Lung microvascular endothelial cell (primary cell): ENCODE measurements at regions not wholly inside any gene's neighbourhood (a gene's known extent, or its start where the extent isn't known, plus 50 kb on each side); places are given as distances from the start of the nearest gene placed in this dataset.
A peak's percentile ranks its signal among the peaks of the same experiment; 100 is the strongest.

Experiments used
- DNase-seq, 2 donors: peaks; one replicate each; pipeline versions ENCODE4 v3.0.0 to v3.0.0-alpha.2; 2010; ENCODE audit warnings: low read depth in 2 of 2

DNA sequence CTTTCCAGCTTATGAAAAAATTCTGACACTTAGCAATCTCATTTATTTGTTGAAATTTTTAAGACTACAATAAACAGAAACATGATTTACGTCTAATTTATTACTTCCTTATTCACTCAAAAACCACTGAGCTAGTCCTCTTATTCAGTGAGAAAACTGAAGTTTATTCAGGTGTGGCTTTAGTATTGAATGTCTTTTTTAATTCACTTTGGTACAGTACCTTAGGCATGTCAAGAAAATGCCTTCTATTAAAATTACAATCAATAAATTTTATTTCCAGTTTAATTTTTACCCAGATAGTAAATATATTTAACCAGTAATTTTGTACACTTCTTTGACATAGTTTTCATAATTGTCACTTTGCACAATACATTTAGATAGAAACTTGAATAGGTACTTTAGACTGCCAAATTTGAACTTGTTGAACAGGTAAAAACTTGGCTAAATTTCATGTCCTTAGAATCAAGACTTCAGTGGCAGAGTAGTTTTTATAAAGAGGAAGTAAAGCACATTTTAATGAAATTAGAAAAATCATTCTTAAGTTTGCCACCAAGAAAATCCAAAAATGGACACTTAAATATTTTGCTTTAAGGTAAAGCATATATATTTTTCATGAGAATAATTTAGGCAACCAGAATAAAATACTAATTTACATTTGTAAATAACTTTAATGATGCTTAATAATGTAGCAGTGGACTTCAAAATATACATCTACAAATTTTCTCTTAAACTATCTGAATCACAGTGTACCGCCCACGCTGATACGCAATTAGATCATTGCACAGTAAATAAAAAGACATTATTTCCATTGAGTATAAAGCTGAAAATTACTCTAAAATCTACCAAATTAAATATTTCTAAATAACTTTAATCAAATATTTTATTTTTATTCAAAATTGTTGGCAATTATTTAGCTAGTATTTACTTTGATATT, 159.1 kb downstream of the RASSF9 start:
- DNase-seq = no peak

DNA sequence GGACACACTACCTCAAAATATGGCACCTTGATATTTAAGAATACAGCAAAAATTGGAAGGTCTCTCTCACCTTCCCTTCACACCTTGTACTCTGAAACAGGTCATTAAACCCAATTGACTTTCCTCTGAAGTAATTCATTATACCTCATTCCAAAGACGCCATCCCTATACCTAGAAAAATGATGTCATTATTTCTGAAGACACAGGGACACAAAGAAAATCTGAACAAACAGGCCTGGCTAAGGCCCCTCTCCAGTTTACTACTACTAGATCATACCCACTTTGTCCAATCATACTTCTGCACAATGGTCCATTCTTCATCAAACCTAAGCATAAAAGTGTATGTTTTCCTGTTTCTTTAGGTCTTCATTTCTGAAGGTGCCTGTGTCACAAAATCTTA, 156.9 kb downstream of the RASSF9 start:
- DNase-seq = no peak

DNA sequence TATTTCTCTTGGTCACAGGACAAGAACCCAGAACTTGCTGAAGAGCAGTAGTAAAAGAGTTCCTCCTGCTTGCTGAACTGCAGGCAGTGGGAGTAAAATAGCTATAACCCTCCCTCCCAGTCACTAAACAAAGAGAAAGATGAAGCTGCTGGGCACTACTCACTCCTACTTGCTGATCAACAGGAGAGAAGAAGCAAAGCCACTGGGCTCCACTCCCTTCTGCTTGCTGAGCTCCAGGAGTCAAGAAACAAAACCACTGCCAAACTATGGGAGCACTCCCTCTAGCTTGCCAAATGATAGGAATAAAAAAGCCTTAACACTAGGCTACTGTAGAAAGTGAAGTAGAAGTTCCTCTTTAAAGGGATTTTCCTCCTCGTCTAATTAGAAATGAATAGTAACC, 155.3 kb downstream of the RASSF9 start:
- no peak for DNase-seq

DNA sequence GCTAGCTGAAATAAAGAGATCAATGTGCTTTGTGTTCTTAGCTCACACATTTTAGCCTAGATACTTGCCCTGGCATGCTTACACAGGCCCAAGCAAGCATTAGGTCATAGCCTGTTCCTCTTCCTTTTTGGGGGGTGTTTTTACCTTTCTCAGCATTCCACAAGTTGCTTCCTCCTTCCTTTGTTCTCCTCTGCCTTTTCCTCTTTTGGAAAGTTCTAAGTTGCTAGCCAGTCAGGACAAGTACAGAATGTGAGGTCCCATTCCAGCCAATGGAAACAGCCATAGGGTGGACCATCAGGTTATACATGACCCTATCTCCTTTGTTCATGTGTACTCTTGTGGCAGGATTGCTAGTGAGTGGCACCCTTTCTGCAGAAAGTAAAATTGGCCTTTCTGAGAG, 154.9 kb downstream of the RASSF9 start:
- DNase-seq = no peak

DNA sequence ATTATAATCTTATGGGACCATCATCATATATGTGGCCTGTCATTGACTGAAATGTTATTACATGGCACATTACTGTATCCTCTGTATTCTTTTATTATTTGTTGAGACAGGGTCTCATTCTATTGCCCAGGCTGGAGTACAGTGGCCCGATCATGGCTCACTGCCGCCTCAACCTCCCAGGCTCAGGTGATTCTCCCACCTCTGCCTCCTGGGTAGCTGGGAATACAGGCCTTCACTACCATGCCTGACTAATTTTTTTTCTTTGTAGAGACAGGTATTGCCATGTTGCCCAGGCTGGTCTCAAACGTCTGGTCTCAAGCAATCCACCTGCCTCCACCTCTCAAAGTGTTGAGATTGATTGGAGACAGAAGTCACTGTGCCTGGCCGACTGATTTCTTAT, 153.2 kb downstream of the RASSF9 start:
- DNase-seq = no peak

DNA sequence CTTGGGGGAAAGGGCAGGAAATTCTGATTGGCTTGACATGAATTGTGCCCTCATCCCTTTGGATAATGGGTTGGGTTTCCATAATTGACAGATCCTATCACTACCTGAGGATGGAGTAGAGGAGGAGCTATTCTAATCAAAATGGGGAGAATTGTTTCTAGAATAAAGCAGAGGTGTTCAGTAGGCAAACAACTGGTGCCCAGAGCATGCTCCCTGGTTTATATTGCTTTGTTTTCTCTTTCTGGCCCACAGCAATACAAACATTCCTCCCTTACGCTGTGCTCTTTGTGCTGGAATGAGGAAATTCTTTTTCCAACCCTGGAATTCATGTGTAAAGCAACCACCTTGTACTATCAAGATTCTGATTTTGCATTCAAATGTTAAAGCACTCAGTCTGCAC, 147.4 kb downstream of the RASSF9 start:
- DNase-seq = peak in 1 of 2 donors; percentile 49

DNA sequence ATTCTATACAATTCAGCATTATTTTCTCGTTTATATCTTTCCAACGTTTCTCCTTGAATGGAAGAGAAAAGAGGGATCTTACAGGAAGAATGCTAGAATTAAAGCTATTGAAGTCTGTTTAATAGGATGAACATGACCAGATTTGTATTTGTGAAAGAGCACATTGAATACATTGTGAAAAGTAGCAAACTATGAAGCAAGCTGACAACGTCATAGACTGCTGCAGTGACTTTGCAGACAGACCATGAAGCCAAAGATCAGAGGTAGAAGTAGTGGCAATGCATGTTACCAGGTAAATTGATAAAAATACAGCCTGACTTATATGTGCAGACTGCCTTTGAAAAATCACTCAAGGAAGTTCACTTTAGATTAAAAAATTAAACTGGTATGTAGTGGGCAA, 146.1 kb downstream of the RASSF9 start:
- no peak for DNase-seq

DNA sequence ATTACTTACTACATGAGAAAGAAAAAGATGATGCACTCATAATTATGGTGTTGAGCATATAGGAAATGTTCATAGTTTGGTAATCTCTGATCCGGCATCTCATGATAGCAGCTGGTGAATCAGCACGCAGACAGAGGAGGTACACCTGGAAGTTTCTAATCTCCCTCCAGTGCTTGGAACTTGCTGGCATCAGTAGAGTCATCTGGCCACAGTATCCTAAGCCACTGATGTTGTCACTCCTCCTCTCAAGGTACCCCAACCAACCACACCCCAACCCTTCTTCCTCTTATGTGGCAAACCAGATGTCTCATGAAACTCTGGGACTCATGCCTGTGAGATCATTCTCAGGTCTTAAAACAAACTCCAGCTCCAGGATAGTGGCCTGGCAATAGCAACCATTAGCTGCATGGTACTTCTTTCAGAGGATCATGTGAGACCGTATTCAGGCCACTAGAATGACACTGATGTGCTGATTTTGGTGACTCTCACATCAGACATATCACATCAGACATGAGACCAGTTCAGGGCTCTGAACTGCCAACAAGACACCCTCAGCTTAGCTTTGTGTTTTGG, 143.0 kb downstream of the RASSF9 start:
- DNase-seq = no peak

DNA sequence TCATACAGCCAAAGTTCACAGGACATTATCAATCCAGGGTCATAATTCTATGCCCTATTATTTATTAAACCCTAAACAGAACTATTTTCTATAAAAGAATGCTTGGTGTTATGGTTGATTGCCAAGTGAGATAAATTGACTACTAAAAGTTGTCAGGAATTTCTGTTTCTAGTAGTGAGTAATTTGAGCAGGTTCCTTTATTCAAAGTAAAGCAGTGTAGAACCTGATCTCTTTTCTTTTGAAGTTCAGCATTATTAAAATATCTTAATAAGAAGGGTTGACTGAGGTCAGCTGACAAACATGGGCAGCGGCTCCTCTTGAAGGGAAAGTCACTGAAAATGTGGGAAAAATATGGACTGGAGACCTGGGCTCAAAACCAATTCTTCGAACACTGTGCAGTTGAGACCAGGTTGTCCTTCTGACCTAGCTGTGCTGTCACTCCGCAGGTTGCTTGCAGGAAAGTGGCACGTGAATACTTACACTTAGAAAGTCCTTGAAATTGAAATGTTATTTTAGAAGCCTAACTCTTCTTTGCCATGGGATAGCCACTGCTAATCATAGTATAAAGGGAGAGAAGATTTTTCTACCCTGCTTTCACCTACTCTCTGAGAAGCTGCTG, 141.0 kb downstream of the RASSF9 start:
- peak in 1 of 2 donors; percentile 18 for DNase-seq

DNA sequence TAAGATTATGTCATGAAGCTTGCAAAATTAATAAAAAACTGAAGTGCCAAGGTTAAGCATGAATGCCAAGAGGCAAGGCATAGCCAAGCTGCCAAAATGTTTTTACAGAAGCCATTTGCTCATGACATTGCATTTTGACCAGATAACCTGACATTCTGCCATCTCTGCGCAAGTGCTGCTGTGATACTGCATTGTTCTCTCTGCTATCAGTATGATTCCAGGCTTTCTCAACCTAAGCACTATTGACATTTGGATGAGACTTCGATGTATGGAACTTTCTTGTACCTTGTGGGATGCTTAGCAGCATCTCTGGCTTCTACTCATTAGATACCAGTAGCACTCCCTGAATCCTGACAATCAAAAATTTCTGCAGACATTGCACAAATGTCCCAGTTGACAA, 139.2 kb downstream of the RASSF9 start:
- DNase-seq = no peak

DNA sequence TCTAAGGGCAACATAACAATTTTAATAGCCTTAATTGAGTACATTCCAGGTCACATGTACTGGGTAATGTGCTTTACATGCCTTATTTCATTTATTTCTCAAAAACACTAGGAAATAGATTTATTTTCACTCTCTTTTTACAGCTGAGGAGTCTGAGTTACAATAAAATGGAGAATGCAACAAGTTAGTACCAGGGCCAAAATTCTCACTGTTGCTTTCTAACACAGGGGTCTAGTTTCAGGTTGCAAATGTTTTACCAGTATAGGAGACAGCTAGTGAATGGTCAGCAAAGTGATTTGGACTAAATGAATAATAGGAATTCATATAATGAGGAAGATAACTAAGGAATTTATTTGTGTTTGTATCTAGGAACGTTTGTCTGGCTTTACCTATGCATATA, 137.3 kb downstream of the RASSF9 start:
- no peak for DNase-seq

DNA sequence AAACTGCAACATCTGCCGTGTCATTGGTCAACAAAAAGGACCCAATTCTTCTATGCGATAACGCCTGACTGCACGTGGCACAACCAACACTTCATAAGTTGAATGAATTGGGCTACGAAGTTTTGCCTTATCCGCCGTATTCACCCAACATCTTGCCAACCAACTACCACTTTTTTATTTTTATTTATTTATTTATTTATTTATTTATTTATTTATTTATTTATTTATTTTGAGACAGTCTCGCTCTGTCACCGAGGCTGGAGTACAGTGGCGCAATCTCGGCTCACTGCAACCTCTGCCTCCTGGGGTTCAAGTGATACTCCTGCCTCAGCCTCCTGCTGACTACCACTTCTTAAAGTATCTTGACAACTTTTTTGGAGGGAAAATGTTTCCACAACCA, 127.4 kb downstream of the RASSF9 start:
- DNase-seq = no peak

DNA sequence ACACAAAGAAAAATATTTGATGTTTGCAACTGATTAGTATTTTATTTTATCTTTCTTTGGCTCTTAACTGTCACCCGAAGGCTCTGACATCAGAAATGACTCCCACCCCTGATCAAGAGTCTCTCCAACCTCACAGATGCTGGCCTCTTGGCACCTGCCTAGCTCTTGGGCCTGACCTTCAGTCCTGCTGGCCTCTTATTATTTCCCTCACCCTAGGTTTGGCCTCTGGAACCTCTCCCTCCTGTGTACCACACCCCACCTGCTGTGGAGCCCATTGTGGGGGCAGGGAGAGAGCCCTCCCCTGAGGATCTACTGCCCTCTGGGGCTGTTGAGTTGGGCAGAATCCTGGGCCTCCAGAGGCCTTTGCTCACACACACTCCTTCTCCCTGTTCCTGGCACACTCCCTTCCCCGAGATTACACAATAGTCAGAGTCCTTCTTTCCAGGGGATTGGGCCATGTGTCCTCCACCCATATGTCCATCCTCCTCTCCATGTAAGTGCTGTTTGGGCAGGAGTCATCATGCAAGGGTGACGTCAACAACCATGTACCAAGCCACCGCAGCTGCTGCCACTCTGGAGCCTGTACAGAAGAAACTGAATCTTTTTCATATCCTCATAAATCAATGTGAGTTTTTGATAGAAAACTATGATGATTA, 124.3 kb downstream of the RASSF9 start:
- no peak for DNase-seq

DNA sequence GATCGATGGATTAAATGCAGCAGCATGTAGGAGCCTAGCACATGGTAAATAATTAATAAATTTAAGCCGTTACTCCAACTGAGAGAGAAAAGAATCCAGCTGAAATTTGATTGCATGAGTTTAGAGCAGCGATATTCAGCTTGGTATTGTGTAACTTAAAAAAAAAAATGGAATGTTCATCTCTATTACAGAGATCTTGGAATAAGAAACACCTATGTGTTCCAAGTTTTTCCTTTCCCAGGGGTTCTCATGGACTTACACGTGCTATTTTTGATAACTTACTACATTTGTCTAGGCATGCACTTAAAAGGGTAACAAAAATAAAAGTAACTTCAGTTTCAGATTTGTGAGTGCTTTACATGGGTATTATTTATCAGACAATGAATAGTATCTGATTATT, 122.8 kb downstream of the RASSF9 start:
- peak in 1 of 2 donors; percentile 21 for DNase-seq

DNA sequence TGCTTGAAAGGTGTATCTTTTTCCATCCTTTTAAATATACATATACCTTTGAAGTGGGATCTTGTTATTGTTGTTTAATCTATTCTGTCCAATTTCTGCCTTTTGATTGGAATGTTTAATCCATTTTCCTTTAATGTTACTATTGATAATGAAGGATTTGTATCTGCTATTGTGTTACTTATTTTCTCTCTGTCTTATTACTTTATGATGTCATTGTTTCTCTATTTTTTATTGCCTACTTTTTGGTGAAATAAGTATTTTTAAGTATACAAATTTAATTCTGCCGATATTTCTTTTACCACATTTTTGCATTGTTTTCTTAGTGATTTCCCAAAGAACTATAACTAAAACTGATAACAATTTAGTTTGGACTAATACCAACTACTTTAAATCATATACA, 121.8 kb downstream of the RASSF9 start:
- DNase-seq = no peak

DNA sequence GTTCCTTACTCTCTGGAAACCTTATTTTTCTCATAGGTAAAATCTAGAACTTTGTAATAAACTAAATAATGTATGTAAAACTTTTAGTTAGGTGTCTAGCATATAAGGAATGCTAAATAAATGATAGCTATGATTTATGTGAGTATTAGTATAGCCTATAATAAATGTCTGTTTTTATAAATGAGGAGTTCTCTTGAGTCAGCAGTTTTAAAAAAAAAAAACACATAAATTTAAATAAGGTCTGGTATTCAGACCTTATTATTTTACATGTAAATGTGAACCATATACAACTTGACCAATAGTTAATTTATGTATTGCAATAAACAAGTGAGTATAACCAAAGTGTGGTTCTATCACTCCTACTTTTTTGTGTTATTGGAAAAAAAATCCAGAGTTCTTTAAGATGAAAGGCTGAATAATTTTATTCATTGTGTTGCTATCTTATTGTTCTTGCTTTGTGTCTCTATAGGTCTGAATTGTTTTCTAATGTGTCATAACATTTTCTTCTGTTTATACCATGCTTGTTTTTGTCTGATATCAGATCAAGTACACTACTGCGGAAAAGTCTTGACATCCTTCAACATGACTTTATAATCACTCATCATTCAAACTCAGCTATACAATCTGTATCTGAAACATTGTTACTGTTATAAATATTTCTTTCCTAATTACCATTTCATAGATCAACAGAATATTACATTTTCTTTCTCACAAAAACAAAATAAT, 115.7 kb downstream of the RASSF9 start:
- DNase-seq = peak in 1 of 2 donors; percentile 30

DNA sequence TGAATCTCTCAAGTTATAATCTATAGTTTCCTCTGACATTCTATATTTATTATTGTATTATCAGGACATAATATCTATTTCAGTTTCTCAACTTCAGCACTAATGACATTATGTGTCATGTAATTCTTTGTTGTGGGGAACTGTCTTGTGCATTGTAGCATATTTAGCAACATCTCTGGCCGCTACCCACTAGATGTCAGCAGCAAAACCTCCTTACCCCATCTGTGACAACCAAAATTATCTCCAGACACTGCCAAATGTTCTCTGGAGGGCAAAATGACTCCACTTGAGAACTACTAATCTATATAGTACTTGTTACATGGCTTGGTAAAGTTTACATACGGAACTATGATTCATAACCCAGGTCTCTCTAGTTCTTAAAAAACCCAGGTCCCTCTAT, 110.2 kb downstream of the RASSF9 start:
- no peak for DNase-seq

DNA sequence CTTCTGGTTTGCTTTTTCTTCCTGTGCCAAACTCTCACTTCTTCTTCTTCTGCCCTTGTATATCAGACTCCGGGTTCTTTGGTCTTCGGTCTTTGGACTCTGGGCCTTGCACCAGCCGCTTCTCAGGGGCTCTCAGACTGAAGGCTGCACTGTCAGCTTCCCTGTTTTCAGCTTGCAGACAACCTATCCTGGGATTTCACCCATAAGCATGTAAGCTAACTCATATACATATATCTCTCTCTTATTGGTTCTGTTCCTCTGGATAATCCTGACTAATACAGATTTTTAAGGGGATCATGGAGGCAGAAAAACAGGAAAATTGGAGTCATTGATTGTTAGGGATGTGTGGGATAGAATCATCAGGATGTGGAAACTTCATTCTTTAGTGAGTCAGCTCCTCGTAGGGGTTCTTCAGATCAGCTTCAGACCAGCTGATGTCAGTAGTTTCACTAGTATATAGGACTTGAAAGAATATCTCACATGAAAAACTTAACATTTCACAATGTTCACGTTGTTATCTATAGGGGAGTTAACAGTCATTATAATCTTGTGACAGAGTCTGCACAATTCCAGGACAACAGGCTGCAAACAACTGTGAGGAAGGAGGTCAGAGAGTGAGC, 102.9 kb downstream of the RASSF9 start:
- DNase-seq = peak in 1 of 2 donors; percentile 47

DNA sequence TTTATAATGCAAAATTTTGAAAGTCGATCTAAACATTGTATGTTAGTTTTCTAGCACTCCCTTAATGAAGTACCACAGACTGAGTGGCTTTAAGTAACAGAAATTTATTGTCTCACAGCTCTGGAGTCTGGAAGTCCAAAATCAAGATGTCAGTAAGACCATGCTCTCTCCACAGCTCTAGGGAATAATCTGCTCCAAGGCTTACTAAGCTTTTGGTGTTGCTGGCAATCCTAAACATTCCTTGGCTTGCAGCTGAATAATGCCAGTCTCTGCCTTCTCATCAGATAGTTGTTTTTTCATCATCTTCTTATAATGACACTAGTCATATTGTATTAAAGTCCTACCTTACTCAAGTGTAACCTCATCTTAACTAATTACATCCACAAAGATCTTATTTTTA, 102.2 kb downstream of the RASSF9 start:
- no peak for DNase-seq

DNA sequence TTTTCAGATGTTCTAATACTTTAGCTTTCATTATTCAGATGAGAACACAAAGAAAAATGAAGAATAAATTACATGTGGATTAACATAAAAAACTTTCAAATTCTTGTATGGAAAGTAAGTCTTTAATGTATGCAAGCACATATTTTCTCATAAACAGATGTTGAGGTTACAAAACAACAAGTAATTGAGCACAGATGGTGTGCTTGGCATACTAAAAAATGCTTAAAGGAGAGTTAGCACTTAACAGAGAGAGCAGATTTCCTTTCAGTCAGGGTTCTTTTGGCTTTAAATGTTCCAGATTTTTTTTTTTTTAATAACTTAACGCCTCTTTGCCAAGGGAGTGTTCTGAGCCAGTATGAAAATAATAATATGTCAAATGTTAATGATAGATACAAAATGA, 96.0 kb downstream of the RASSF9 start:
- DNase-seq = peak in 1 of 2 donors; percentile 13

DNA sequence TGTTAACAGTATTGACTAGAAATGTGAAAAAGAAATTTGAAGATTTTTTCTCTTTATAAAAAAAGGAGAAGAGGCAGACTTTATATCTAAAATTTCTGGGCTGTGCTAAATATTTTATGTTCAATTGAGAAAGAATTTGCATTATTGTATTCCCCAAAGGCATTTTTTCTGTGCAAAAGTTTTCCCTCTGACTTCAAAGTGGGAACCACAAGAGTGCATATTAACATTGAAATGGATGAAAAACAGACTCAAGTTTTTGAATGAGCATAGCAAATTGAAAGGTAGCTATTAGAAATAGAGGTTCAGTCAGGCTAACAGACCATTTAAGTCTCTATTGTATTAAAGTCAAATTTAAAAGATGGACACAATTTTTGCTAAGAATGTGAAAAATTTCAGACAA, 95.2 kb downstream of the RASSF9 start:
- no peak for DNase-seq
